ENCODE measurements at regions not wholly inside any gene's neighbourhood (a gene's known extent, or its start where the extent isn't known, plus 50 kb on each side); places are given as distances from the start of the nearest gene placed in this dataset.

DNA sequence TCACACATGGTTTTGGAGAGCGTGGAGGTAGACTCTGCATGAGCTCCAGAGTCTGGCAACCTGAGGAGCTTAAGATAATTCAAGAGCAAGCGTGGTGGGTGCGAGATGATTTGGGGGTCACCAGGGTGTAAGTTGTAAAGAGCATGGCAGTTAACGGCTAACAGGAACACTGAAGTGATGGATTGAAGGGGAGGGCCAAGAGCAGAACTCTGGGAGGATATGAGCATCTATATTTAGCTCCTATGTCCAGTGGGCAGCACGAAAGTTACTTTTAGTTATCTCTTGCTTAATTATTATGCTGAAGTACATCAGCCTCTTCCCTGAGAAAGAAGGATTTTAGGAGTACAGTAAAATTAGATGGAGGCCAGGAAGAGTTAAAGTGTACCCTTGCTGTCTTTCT lies 231.9 kb upstream of the HAND2 start (continued):
- TF ChIP-seq ARNTL (CRISPR knock-in tag; IDR thresholded peaks at IDR 0.05; ENCODE audit: borderline replicate concordance, low read depth) (no peak), SNAI2 (CRISPR knock-in tag; IDR thresholded peaks at IDR 0.05) (no peak)
- TF ChIP-seq, protein P1, sequence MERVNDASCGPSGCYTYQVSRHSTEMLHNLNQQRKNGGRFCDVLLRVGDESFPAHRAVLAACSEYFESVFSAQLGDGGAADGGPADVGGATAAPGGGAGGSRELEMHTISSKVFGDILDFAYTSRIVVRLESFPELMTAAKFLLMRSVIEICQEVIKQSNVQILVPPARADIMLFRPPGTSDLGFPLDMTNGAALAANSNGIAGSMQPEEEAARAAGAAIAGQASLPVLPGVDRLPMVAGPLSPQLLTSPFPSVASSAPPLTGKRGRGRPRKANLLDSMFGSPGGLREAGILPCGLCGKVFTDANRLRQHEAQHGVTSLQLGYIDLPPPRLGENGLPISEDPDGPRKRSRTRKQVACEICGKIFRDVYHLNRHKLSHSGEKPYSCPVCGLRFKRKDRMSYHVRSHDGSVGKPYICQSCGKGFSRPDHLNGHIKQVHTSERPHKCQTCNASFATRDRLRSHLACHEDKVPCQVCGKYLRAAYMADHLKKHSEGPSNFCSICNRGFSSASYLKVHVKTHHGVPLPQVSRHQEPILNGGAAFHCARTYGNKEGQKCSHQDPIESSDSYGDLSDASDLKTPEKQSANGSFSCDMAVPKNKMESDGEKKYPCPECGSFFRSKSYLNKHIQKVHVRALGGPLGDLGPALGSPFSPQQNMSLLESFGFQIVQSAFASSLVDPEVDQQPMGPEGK (CRISPR knock-in tag; IDR thresholded peaks at IDR 0.05; ENCODE audit: borderline replicate concordance), result no peak

DNA sequence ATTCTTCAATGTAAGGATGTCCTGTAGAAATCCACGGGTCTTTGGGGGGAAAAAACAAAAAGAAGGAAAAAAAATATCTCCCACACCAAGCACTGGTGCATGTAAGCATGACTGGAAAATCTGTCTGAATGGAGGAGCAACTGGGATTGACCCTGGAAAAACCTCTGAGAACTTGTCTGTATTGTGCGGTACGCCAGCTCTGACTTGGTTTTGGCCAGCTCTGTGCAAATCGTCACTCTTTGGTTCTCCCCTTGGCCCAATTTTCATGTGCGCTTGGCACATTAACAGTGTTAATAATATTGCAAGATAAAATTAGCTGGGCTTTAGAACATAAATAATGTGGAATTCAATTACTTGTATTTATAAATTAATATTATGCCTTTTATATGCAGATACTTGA lies 231.2 kb upstream of the HAND2 start:
- TF ChIP-seq ZNF565 (CRISPR knock-in tag; conservative IDR thresholded peaks at IDR 0.05; ENCODE audit: low read depth) (no peak), GLIS3 (CRISPR knock-in tag; IDR thresholded peaks at IDR 0.05) (no peak), SNAI2 (CRISPR knock-in tag; IDR thresholded peaks at IDR 0.05) (no peak), TCF4 (CRISPR knock-in tag; IDR thresholded peaks at IDR 0.05; ENCODE audit: borderline replicate concordance) (no peak), OSR1 (CRISPR knock-in tag; IDR thresholded peaks at IDR 0.05) (no peak), RARB (CRISPR knock-in tag; IDR thresholded peaks at IDR 0.05) (no peak), BACH2 (CRISPR knock-in tag; IDR thresholded peaks at IDR 0.05; ENCODE audit: borderline replicate concordance) (no peak), ARNTL (CRISPR knock-in tag; IDR thresholded peaks at IDR 0.05; ENCODE audit: borderline replicate concordance, low read depth) (no peak), ZC3H10 (CRISPR knock-in tag; IDR thresholded peaks at IDR 0.05) (no peak), PPARA (CRISPR knock-in tag; IDR thresholded peaks at IDR 0.05; ENCODE audit: borderline replicate concordance) (no peak), ISL1 (CRISPR knock-in tag; IDR thresholded peaks at IDR 0.05) (no peak), ZFP30 (CRISPR knock-in tag; IDR thresholded peaks at IDR 0.05) (no peak), CSDC2 (CRISPR knock-in tag; IDR thresholded peaks at IDR 0.05) (no peak)
- TF ChIP-seq, protein P1 (CRISPR knock-in tag; IDR thresholded peaks at IDR 0.05; ENCODE audit: borderline replicate concordance), result no peak
- TF ChIP-seq, protein P2, sequence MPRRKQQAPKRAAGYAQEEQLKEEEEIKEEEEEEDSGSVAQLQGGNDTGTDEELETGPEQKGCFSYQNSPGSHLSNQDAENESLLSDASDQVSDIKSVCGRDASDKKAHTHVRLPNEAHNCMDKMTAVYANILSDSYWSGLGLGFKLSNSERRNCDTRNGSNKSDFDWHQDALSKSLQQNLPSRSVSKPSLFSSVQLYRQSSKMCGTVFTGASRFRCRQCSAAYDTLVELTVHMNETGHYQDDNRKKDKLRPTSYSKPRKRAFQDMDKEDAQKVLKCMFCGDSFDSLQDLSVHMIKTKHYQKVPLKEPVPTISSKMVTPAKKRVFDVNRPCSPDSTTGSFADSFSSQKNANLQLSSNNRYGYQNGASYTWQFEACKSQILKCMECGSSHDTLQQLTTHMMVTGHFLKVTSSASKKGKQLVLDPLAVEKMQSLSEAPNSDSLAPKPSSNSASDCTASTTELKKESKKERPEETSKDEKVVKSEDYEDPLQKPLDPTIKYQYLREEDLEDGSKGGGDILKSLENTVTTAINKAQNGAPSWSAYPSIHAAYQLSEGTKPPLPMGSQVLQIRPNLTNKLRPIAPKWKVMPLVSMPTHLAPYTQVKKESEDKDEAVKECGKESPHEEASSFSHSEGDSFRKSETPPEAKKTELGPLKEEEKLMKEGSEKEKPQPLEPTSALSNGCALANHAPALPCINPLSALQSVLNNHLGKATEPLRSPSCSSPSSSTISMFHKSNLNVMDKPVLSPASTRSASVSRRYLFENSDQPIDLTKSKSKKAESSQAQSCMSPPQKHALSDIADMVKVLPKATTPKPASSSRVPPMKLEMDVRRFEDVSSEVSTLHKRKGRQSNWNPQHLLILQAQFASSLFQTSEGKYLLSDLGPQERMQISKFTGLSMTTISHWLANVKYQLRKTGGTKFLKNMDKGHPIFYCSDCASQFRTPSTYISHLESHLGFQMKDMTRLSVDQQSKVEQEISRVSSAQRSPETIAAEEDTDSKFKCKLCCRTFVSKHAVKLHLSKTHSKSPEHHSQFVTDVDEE (CRISPR knock-in tag; IDR thresholded peaks at IDR 0.05), result no peak

DNA sequence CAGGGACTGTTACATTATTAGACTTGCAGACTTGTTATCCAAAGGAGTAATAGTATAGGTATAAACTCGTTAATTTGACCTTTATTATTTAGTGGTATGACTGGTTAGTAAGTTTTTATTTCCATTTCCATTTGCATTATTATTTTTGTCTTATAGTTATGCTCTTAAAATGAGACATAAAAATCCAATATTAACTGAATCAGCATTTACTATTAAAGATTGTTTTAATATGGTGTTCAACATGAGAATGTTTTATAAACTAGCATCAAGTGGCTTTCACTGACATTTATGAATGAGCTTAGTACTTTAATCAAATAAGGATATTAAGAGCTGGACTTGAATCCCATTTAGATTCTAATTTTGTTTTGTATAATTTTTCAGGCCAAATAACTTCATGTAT lies 228.1 kb upstream of the HAND2 start:
- TF ChIP-seq CSDC2 (CRISPR knock-in tag; IDR thresholded peaks at IDR 0.05), result no peak
- TF ChIP-seq ZFP3 (CRISPR knock-in tag; IDR thresholded peaks at IDR 0.05), result no peak
- TF ChIP-seq TOX (CRISPR knock-in tag; IDR thresholded peaks at IDR 0.05; ENCODE audit: borderline replicate concordance), result no peak
- TF ChIP-seq PPARA (CRISPR knock-in tag; IDR thresholded peaks at IDR 0.05; ENCODE audit: borderline replicate concordance), result no peak
- peak; percentile 66; the same call in 1 of the 2 replicates for TF ChIP-seq ZC3H10 (CRISPR knock-in tag; IDR thresholded peaks at IDR 0.05)
- ATAC-seq, result no peak

More for the DNA sequence above, 231.2 kb upstream of the HAND2 start:
- no peak for ATAC-seq

DNA sequence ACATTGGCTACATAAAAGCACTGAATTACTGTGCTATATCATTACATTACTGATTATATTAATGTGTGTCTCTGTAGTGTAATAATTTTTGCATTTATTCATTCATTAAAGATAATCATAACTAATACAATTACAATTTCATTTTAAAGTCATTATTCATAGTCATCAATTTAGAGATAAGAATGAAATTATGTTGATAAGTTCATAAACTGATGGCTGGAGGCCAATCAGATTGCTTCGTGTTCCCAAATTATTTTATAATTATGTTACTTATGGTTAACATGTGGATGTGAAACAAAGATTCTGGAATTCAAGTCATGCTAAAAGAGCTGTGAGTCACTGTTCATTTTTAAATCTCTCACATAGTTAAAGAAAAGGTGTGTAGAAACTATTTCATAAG lies 223.4 kb upstream of the HAND2 start:
- no peak for ATAC-seq
- TF ChIP-seq ZC3H10 (CRISPR knock-in tag; IDR thresholded peaks at IDR 0.05), result no peak
- no peak for TF ChIP-seq CSDC2 (CRISPR knock-in tag; IDR thresholded peaks at IDR 0.05)
- TF ChIP-seq, protein P3, sequence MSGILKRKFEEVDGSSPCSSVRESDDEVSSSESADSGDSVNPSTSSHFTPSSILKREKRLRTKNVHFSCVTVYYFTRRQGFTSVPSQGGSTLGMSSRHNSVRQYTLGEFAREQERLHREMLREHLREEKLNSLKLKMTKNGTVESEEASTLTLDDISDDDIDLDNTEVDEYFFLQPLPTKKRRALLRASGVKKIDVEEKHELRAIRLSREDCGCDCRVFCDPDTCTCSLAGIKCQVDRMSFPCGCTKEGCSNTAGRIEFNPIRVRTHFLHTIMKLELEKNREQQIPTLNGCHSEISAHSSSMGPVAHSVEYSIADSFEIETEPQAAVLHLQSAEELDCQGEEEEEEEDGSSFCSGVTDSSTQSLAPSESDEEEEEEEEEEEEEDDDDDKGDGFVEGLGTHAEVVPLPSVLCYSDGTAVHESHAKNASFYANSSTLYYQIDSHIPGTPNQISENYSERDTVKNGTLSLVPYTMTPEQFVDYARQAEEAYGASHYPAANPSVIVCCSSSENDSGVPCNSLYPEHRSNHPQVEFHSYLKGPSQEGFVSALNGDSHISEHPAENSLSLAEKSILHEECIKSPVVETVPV (CRISPR knock-in tag; IDR thresholded peaks at IDR 0.05), result 0 out of 2 replicates have a peak, but pooled peaks have one; percentile 59
- TF ChIP-seq ISL1 (CRISPR knock-in tag; IDR thresholded peaks at IDR 0.05), result peak; percentile 88; the same call in 1 of the 2 replicates
- peak; percentile 89 for TF ChIP-seq TCF4 (CRISPR knock-in tag; IDR thresholded peaks at IDR 0.05; ENCODE audit: borderline replicate concordance)
- TF ChIP-seq TOX (CRISPR knock-in tag; IDR thresholded peaks at IDR 0.05; ENCODE audit: borderline replicate concordance), result no peak
- TF ChIP-seq, protein P1 (CRISPR knock-in tag; IDR thresholded peaks at IDR 0.05; ENCODE audit: borderline replicate concordance), result peak; percentile 30; the same call in 1 of the 2 replicates
- TF ChIP-seq OSR1 (CRISPR knock-in tag; IDR thresholded peaks at IDR 0.05), result no peak
- TF ChIP-seq ESRRG (CRISPR knock-in tag; IDR thresholded peaks at IDR 0.05), result no peak
- TF ChIP-seq ZNF565 (CRISPR knock-in tag; conservative IDR thresholded peaks at IDR 0.05; ENCODE audit: low read depth), result no peak
- TF ChIP-seq, protein P4, sequence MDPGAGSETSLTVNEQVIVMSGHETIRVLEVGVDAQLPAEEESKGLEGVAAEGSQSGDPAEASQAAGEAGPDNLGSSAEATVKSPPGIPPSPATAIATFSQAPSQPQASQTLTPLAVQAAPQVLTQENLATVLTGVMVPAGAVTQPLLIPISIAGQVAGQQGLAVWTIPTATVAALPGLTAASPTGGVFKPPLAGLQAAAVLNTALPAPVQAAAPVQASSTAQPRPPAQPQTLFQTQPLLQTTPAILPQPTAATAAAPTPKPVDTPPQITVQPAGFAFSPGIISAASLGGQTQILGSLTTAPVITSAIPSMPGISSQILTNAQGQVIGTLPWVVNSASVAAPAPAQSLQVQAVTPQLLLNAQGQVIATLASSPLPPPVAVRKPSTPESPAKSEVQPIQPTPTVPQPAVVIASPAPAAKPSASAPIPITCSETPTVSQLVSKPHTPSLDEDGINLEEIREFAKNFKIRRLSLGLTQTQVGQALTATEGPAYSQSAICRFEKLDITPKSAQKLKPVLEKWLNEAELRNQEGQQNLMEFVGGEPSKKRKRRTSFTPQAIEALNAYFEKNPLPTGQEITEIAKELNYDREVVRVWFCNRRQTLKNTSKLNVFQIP (CRISPR knock-in tag; IDR thresholded peaks at IDR 0.05; ENCODE audit: borderline replicate concordance, low read depth), result no peak
- no peak for TF ChIP-seq GLIS3 (CRISPR knock-in tag; IDR thresholded peaks at IDR 0.05)
- TF ChIP-seq ZFP30 (CRISPR knock-in tag; IDR thresholded peaks at IDR 0.05), result no peak
- TF ChIP-seq BACH2 (CRISPR knock-in tag; IDR thresholded peaks at IDR 0.05; ENCODE audit: borderline replicate concordance), result no peak
- TF ChIP-seq ZNF8 (CRISPR knock-in tag; IDR thresholded peaks at IDR 0.05), result 0 out of 2 replicates have a peak, but pooled peaks have one; percentile 31
- no peak for TF ChIP-seq ZFP3 (CRISPR knock-in tag; IDR thresholded peaks at IDR 0.05)
- no peak for TF ChIP-seq ZNF70 (CRISPR knock-in tag; IDR thresholded peaks at IDR 0.05)

Data from SK-N-SH treated with all-trans-retinoic acid at 6 μM for 48 hours (cell line).